CD4-positive, alpha-beta T cell treated with Interferon alpha-2 for 1 hour (primary cell): ENCODE measurements at regions not wholly inside any gene's neighbourhood (a gene's known extent, or its start where the extent isn't known, plus 50 kb on each side); places are given as distances from the start of the nearest gene placed in this dataset.

Experiments used
- DNase-seq, 2 donors: peaks; one replicate each; pipeline ENCODE4 v3.0.0-alpha.2; 2020 to 2022

DNA sequence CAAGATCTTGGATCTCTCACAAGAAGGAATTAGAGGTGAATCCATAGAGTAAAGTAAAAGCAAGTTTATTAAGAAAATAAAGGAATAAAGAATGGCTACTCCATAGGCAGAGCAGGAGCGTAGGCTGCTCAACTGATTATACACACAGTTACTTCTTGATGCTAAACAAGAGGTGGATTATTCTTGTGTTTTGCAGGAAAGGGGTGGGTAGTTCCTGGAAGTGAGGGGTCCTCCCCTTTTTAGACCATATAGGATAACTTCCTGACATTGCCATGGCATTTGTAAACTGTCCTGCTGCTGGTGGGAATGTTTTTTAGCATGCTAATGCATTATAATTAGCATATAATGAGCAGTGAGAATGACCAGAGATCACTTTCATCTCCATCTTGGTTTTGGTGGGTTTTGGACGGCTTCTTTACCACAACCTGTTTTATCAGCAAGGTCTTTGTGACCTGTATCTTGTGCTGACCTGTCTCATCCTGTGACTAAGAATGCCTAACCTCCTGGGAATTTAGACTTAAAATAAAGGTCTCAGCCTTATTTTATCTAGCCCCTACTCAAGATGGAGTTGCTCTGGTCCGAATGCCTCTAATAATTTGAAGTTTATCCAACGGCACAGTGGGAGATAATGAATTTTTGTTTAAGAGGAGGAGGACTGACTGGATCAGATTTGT is 165.7 kb upstream of the DMRT1 start:
- no peak for DNase-seq

DNA sequence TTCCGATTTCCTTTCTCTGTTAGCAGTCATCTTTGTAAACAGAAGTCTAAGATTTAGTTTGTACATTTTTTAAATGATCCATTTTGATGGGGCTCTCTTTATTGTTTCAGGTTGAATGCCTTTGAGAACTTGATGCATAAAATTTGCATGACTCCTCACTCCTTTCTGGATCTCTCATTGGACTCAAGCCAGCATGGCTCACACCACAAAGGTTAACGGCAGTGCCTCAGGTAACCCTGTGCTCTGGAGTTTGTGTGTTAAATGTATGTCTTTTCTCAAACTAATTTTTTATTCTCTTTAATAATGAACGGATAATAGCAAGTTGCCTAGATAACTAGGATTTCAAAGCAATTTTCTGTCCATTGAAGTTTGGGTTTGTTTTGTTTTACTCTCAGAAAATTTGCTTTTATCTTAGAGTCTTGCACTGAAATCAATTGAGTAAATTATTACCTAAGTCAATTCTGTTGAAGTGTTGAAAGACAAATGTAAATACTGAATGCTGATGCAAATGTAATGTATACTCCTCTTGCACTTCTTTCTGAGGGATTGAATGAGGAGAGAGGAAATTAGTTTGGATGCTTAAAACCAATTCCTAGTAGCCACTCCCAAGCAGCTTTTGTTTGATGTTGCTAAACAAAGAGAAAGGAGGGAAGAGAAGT is 164.6 kb upstream of the DMRT1 start:
- DNase-seq: no peak

DNA sequence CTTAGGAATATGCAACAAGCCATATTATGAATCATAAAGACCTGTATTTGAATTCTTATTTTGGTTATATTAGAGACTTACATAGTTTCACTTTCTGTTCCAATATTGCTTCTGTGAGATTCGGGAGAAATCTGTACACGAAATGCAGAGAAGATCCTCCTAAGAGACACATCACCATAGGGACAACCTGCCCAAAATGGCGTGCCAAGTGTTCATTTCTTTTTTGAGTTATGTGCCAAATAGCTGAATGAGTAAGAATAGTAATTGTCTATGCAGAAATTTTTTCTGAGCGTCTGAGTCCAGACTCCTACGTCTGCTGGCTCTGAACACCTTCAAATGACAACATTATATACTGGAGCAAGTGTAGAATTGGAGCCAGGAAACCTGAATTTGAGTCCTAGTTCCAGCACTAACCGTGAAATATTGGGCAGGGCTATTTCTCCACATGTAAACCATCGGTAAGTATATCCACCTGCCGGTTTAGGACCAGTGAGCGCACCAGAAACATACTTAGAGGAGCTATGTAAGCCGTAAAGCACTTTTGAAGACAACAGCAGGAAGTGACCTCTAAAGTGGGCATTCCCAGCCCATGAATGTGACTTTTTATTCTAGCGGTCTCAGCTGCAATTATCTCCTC is 163.9 kb upstream of the DMRT1 start:
- DNase-seq: no peak

DNA sequence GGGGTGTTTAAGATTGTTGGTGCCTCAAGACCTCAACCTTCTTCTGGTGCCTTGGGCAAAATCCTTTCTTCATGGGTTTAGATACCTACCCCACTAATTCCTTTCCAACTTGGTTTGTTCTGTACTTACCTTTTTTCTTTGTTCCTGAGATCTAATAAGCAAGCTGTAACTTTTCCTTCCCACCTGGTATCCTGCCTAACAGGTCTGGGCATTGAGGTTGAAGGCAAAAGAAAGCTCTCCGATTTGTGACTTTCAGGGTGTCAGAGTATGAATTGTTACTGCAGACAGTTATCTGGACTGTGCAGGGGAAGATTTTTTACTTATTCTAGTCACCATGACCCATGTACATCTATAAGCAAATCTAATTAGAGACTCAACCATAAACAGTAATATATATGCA is 162.6 kb upstream of the DMRT1 start:
- no peak for DNase-seq

DNA sequence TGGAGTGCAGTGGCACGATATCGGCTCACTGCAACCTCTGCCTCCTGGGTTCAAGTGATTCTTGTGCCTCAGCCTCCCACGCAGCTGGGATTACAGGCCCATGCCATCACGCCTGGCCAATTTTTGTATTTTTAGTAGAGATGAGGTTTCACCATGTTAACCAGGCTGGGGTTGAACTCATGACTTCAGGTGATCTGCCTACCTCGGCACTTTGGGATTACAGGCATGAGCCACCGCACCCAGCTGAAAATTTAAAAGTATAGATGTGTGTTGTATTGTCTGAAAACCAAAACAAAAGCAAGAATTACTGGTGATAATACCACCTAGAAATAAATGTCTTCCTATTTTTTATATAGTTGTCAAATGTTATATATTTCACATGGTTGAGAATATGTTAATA is 162.0 kb upstream of the DMRT1 start:
- no peak for DNase-seq

DNA sequence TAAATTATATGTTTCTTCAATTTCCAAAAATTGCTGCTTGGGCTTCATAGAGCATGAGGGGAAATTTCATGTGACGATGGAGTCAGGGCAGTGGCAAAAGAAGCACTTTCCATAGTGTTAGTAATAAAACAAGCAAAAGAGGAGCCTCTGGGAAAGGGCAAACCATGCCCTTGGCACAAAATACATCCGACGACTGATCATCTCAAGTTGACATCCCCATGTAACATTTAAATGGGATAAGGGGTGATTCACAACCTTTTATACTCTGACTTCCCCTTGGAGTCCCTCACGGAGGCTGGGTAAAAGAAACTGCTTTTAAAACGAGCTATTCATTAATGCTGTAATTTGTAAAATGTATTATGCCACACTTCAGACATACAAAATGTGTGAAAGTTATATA is 161.4 kb upstream of the DMRT1 start:
- DNase-seq: no peak

DNA sequence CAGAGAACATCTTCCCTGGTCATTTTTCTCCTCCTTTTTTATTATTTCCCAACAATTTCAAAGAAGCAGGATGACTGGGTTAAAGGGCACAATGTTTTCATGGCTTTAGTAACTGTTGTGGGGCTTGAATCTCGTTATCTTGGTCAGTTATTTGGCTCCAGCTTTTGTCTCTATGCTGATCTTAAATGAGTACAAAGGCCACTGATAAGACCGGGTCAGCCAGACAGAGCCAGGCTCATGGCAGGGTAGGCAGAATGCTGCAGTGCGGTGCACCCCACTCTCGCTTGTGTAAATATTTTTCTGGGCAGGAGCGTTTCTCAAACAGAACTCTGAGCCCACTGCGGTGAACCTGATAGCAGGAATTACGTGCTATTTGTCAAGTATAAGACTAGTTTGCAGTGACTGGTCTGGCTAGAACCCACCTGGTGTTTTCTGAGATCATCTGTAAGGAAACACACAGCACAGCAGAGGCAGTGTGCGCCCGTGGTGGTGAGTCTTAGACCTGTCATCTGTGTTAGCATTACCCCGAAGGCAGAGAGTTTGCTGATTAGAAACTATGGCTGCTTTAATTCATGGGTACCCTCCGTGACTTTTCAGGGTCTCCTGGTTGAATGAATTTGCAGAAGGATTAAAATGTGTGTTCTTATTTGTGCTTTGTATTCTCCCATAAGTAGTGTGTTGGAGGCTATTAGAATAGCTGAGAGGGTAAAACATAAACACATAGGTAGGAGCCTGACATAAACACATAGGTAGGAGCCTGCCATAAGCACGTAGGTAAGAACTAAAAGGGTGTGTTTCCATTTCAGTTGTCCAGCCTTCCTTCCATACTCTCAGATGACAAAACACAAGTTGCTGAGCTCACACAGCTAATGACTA is 158.6 kb upstream of the DMRT1 start:
- DNase-seq: no peak

DNA sequence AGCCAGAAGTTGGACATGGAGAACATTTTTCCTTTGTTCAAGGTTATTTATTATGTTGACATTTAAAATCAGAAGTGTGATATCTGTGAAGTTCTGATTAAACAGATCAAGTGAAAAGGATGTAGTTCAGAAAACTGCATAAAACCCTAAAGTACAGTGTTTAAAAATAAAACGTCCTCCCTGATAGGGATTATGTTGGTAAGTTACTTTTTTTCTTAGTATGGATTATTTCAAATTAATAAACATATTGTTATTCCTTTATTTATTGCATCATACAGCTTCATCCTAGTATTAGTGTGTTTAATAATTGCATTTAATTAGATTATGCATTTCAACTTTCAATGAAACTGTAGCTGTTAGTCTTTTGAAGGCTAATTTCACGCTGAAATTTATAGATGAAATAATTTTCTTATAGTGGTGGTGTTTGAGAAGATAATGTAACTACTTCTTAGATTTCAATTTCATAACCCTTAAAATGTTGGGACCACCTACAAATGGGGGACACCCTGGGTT is 157.9 kb upstream of the DMRT1 start:
- no peak for DNase-seq

DNA sequence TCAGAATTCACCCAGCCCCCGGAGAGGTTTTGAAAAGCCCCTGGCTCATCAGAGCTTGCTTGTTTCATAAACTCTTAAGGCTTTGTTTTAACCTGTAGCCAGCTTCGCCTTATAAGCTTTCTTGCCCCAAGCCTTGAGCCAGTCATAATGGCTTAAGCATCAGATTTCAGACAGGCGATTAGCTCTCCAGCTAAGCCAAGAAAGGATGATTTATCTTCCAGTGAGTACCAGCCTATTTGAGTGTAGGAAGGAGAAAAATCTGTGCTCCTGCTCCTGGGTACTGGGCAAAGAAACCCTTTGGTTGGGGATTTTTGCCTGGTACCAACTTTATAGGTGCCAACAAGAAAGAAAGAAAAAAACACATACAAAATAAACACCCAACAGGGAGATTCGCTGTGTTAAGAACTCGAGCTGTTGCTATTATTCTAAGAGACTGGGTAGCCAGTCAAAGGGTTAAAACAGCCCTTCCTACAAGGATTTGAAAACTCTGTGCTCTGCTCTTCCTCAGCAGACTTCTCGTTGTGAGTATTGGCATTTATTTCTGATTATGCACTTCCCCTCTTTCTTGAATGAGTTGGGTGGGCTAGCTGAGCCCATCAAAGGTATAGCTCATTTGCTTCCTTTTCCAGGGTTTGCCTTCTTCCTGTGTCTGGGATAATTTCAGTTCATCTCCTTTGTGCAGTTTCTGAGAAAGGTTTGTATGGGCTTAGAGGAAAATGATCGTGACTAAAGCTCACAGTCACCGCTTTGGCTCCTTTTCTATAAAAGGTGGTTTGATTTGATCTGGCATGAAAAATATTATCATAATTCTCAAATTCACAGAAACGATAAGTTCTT is 157.2 kb upstream of the DMRT1 start:
- no peak for DNase-seq

DNA sequence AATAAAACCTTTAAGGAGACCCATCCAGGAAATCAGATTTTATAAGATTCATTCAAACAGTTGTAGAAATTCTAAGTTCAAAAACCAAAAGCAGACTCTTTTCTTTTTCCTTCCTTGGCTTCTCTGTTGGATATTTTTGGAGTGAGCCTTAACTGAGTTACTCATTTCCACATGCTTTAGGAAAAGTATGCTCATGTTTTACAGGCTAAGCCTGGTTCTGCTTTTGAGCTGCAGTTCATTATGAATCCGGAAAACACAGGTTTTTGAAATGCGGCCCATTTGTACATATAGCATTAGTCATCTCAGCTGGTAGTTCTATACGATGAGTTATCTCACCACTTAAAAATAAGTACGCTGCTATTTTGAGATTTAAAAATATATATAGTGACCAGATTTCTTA is 156.6 kb upstream of the DMRT1 start:
- no peak for DNase-seq

DNA sequence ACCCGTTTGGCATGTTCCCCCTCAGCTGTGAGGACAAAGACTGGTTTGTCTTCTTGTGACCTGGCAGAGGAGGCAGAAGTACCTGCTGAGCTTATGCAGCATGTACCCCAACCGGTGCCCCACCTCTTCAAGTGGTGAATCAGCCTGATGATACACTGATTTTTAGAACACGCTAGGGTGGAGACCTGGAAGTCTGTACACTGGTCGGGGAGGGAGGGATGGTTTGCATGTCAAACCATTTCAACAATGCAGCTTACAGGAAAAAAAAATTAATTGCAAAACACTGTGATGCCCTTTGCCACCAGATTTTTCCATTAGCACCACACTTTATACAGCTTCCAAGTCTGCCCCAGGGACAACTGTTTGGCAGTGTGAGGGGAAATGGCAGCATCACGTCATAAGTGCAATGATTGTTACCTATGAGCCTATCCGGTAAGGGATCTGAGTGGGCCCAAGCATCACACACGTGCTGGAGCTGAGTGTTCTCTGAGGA is 155.1 kb upstream of the DMRT1 start:
- DNase-seq: no peak

DNA sequence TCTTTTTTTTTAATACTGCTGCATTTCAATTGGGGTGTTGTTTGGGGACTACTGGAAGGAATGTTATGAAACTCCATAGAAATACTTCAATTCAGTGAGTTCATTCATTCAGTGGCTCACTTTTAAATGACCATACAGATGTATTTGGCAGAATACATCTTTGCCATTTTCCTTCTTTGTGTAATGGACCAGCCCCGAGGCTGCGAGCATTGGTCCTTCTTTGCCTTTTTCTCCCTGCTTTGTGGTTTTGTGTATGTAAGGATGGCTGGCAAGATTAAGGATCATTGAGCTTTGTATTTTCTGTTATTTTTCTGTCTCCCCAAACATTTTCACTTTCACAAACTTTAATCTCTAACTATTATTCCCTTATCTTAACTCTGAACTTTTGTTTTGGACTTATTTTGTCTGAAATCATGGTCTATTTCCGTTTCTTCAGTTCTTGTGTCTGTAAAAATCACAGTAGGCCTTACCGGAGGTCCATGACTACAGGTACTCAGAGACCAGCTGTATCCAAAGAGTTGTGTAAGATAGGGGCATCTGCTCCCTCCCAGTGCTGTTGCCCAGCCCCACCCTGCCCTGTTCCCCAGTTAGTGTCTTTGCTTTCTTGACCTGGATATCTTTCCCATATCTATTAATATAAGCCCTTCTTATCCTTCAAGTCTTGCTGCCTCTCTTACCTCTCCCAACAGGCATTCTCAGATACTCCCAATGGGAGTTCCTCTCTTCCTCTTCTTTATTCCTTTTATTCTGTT is 154.3 kb upstream of the DMRT1 start:
- DNase-seq: no peak

DNA sequence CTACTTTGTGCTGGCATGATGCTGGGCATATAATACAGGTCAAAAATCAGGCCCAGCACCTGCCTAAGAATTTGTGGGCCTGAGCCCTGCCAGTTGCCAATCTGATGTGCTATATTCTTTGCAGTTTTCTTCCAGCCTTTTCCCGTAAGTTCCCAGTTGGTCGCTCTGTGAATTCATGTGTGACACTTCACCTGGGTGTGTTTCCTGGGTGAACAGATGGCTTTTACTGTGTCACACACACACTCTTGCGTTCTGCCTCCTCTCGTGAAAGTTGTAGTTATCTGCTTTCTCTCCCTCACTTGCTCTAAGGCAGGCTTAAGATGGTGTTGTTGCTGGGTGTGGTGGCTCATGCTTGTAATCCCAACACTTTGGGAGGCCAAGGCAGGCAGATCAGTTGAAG is 153.5 kb upstream of the DMRT1 start:
- no peak for DNase-seq

DNA sequence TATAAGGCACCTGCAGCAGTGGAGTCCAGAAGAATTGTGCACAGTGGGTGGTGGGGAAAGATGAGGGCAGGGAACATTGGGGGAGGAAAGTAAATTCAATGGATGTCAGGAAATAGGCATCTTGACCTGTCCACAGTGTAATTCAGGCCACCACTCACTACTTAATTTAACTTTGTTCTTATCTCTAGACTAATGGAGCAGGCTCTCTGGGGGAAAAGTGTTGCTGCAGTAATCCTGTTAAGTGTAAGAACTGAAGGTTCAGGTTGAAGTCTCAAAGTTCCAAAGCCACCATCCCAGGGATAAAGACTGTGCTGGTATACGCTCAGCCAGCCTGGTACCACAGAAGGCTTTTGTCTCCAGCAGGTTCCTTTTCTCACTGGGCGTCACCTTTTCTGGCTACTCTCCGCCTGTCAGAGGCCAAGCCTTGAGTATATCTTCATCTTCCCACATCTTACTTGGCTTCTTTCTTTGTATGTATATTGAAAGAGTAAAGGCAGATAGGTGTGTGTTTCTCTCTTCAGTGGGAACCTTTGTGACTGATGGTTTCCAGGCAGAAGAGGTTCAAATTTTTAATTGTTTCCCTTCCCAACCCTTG is 150.9 kb upstream of the DMRT1 start:
- DNase-seq: no peak

DNA sequence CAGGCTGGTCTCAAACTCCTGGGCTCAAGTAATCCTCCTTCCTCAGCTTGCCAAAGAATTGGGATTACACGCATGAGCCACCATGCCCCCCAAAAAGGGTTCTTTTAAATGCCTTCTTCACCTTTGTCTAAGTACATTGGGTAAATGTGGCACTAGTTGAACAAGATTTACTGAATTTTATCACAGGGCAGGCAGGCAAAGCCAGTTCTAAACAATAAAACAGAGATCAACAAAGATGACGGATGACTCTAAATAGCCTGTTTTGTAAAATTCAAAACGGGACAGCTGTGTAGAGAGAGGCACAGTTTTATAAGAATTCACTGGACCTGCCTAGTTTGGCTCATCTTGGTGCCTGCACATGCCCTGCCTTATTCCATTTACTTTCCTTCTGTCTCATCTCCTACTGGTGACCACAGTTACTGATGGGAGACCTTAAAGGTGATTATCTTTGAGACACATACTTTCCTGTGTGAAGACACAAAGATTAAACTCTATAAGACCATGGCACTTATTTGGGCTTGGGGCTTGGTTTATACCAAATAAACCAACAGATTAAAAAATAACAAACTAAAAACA is 149.6 kb upstream of the DMRT1 start:
- no peak for DNase-seq

DNA sequence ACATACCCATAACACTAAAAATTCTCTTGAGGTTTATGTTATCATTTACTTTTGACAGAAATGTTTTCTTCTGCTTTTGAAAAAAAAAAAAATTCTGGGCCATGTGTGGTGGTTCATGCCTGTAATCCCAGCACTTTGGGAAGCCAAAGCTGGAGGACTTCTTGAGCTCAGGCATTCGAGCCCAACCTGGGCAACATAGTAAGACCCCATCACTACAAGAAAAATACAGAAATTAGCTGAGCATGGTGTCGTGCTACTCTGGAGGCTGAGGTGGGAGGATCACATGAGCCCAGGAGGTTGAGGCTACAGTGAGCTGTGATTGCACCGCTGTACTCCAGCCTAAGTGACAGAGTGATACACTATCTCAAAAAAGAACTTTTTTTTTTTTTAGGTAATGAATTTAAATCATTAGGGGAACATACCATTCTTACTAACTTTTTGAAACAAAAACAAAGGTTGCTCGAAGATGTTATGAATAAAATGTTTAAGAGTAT is 148.8 kb upstream of the DMRT1 start:
- no peak for DNase-seq

DNA sequence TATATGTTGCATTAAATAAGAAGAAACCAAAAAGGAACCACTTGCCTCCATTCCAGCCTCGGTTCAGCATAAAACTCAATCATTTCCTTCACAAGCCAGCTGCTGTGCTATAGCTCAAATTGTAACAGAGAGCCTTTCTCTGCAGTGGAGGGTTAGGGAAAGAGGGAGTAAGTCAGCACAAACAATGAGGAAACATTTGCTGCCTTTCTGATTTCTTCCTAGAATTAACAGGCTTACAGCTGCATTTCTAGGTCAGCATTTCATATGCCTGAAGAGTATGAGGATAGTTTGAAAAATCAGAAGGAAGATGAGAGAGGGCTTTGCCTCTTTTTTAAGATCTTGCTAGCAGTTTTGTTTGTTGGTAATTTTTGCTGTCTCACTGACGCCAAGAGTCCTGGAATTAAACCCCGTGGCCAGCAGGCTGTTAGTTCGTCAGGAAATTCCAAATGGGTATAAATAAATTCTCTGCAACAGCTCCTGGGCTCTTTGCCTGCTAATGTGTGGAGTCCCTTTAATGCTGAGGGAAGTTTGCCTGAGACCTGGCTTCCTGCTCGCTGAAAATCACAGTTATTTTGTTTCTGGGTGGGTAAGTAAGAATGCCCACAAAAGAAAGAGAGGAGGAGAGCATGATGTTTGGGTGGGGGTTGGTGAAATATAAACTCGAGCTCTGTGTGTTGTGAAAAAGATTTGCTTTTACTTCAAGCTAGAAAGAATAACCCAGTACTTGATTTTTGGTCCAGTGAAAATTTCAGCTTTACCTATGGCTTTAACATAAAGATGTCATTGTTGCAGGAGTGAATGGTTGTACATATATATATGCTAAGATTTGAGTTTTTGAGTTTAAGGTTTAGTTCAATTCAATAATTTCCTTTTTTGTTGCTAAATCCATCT is 148.1 kb upstream of the DMRT1 start:
- DNase-seq: no peak

DNA sequence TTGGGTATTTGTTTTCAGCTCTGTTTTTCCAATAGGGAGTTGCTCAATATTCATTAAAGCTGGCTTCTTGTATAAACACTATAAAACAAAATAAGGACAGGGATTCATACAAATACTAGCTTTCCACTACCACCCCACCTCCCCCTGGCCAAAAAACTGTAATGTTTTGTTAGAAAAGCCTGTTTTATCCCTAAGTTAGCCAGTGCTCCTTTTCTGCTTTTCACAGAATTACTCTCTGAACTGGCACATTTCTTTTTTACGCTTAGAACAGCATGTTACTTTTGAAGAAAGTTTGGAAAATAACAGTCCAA is 147.4 kb upstream of the DMRT1 start:
- DNase-seq: no peak

DNA sequence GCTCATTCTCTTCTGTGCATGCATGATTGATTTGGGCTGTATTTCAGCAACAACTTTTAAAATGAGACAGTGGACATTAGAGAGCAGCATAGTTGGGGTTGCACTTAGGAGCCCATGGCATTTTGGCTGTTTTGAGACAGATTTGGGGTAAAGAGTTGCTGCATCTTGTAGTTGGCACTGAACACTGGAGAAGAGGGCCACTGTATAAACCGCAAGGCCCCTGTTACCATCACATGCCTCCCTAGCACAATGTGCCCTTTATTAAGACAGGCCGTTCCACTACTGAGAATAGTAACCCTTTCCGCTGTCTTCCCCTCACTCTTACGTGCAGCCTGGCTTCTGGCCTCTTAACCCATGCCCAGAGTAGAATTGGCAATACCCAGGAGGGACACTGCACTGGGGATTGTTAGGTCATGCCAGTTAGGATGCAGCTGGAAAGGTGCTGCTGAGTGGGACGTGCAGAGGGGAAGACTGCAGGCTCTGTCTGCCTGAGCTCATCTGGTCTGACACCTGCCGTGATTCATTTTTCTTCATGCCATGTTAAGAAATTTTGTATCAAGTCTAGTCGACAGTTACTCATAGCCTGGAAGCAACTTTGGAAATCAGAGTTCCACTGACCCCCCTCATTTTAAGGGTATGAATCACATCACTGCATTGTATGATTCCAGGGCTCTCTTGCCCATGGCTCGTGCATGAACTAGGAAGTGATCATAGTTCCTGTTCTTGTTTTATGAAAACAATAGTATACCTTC is 146.9 kb upstream of the DMRT1 start:
- no peak for DNase-seq
